GM21381 (cell line): ENCODE measurements at regions not wholly inside any gene's neighbourhood (a gene's known extent, or its start where the extent isn't known, plus 50 kb on each side); places are given as distances from the start of the nearest gene placed in this dataset.
"Not testable (repeated sequence)": the region's sequence is repeated elsewhere in the genome, so short reads cannot be mapped to it uniquely, and the experiment has no call there.

Source experiments
- ATAC-seq: cut with Tn5 transposase; IDR thresholded peaks from one replicate; pipeline ENCODE4 v1.9.1; 2021; ENCODE audit warnings: mild to moderate bottlenecking, moderate library complexity; ENCODE audit not compliant: unreplicated experiment

DNA sequence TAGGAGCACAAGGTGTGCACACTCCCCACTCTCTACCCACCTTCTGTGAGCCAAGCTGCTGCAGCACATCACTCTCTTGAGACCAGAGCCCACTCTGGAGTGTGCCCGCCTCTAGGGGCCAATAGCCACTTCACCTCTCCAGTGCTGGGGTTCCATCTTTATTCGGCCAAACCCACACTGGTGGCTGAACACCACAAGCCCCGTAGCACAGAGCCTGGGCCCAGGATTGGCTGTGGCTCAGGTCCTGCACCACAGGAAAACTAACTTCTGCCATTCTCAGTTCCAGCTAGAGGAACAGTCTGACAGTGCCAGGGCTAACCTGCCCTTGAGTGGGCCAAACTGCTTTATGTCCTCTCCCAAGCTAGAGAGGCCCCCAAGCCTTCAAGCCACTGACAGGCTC, 111.0 kb upstream of the TOX3 start:
- ATAC-seq, result no peak

DNA sequence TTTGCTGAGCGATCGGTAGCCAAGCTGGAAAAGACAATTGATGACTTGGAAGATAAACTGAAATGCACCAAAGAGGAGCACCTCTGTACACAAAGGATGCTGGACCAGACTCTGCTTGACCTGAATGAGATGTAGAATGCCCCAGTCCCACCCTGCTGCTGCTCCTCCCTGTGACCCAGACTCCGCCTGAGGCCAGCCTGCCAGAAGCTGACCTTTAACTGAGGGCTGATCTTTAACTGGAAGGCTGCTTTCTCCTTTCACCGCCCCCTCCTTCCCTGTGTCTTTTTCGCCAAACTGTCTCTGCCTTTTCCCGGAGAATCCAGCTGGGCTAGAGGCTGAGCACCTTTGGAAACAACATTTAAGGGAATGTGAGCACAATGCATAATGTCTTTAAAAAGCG, 109.0 kb upstream of the TOX3 start:
- ATAC-seq, result not testable (repeated sequence)

DNA sequence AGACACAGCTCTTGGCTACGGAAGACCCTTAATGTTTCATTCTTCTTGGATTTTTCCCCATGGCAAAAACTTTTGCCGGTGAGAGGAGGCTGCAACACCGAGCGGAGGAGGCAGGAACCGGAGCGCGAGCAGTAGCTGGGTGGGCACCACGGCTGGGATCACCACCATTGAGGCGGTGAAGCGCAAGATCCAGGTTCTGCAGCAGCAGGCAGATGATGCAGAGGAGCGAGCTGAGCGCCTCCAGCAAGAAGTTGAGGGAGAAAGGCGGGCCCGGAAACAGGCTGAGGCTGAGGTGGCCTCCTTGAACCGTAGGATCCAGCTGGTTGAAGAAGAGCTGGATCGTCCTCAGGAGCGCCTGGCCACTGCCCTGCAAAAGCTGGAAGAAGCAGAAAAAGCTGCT, 108.2 kb upstream of the TOX3 start:
- ATAC-seq, result not testable (repeated sequence)

DNA sequence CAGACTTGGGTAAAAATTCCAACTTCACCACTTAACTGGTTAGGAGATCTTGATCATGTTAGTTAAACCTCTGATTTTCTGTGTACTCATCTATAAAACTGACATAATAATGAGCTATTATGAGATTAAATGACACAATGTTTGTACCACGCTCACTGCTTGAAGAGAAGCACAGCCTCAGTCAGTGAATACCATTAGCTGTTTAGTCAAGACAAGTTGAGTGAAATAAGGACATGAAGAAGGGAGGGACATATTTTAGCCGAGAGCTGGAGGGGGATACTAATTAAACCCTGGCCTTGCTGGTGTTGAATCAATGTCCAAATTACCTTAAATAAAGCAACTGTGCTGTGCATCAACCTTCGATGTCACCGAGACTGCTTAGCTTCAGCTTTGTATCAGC, 105.1 kb upstream of the TOX3 start:
- ATAC-seq, result no peak

DNA sequence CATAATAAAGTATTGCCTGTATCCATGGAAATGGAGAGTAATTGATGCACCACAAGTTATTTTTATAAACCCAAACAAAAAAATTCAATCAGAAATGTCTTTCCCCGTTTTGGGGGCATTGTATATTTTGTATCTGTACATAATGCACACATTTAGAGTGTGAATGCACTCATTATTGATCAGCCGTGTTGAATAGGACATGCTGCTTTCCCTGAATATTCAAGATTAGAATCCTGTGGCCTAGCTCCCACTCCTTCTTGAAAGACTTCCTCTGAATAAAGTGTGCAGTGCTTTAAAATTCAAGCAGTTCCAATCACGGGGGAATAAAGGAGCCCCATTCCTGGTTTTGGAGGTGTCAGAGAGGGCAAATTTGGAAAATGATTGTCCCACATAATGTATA, 103.8 kb upstream of the TOX3 start:
- no peak for ATAC-seq

DNA sequence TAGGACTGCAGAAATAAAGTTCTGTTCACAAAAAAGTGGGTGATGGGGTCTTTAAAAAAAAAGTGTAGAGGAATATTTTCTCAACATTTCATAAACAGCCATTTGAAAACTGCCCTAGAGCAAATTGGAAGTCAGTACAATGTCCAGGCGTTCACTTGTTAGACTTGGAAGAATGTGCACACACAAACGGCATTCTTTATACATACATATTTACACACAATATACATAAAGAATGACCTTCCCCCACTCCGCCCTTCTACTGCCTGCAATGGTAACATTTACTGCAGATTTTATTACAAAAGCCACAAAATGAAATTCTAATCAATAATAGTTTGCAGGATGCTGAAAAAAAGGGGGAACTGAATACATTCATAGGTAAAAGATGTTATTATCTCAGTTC, 103.4 kb upstream of the TOX3 start:
- no peak for ATAC-seq

DNA sequence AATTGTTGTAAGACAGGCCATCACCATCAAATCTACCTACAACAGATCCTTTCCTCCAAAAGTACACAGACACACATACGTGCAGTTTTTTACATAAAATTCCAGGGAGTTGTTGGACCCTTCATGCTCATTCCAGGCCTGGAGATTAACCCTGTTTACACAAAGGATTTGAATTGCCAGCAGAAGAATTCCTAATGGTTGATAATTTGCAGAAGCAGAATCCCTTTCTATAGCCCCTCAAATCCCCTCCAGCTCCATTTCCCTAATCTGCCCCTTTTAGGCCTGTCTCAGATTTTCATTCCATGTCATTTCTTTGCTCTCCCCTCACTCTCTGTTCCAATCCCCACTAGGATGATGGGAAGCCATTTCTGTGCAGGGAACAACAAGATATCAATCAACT, 102.9 kb upstream of the TOX3 start:
- ATAC-seq, result no peak

DNA sequence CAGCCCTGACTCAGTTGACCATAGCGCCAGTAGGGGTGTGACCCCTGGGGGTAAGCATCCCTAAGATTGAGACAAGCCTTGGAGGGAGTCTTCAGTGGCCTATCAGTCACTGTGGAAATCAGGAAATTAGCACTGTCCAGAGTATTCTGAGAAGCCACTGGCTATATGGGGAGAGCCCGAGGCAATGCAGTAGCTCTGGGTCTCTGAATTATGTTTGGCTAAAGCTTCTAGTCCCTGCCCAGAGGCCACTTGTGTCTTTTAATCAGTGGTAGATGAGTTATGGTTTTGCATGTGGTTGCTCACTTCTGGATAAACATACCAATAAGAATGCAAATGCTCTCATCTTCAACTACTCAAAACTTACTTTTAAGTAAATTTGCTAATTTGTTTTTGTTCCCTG, 100.6 kb upstream of the TOX3 start:
- ATAC-seq, result no peak

DNA sequence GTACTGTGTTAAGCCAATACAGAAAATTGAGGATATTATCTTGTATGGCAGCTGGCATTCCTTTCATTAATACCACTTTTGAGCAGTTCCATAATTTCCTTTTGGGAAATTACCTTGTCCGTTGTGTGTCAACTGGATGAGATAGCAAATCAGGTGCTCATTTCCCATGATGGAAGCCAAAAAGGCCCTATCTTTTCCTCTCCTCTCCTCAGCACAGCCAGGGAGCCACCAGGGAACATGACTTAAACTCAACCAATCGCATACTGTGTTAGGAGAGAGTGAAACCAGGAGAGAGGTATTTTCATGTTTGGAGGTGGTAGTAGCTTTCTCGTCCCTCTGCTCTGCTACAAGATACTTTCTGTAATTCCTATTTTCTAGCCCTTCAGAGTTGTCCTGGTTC, 96.1 kb upstream of the TOX3 start:
- no peak for ATAC-seq

DNA sequence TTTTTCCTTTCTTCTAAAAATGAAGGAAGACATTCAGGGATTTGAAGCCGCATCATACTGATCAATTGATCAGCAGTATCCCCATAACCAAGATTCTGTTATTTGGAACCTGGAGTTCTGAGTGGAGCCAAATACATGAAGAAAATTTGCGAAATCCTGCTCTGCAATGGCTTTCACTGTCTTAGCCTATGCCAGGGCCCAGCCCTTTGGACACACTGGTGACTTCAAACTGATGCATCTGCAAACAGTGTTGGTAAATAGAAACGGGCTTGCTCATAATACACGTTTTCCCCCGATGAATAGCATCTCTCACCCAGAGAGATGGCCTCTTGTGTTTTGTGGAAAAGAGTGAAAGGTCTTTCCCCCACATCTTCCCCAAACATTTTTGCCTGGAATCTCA, 87.6 kb upstream of the TOX3 start:
- ATAC-seq, result no peak

DNA sequence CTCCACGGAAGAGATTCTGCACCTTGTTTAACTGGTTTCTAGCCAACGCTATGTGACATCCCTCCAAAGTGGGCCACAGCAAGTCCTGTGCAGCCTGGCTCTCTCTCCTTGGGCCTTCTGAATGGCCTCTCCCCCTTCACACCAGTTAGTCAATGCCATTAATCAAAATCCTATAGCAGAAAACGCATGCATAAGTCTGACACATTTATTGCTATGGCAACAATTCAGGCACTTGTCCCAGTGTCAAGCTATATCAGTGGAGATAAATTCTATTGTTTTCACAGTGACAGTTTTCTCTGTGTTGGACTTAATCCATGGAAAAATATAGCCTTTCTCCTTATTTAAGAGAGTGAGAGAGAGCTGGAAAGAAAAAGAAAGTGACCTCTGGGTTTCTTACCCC, 87.2 kb upstream of the TOX3 start:
- ATAC-seq, result no peak

DNA sequence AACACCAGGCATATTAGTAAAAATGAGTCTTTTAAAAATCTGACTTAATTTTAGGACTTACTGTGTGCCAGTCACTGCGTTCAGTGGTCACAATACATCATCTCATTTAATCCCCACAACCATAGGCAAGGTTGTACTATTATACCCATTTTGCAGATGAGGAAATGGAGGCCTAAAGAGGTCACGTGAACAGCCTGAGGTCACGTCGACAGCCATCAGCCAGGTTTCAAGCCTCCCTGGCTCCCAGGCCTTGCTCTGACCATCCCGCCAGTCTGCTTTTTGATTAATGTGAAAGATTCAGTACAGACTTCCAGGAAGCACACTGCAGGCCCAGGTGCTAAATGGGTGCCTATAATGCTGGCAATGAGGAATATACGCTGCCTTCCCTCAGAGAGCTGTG, 86.3 kb upstream of the TOX3 start:
- no peak for ATAC-seq

DNA sequence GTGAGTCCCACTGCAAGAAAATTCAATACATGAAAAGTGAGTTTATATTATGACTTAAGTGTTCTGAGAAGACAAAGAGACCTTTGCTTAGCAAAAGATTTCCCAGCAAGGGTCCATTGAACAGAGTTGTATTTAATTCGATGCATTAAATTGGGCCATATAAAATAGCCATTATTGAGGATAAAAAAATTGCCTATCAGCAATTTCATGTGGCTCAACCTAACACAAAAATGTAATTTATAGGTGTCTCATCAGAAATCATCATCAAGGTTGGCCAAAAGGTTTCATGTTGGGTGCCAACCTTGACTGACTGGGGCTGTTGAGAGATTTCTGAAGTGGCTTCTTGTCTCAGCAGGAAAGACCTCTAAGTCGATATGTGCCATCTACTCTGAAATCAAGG, 84.8 kb upstream of the TOX3 start:
- no peak for ATAC-seq

DNA sequence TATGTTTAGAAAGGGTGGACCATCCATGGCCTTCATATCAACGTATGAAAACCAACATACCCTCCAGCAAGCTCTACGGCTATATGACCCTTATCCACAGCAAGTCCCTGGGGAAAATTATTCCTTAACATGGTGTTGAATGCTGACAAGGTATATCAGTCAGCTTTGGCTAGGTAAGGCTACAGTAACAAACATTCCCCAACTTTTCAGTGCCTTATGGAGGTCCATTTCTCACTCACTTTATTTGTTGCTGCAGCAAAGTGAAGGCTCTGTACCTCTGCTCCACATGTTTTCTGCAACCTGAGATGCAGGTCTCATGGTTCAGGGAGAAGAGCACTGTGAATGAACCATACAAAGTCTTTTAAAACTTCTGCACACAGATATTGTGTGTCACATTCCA, 83.8 kb upstream of the TOX3 start:
- no peak for ATAC-seq

DNA sequence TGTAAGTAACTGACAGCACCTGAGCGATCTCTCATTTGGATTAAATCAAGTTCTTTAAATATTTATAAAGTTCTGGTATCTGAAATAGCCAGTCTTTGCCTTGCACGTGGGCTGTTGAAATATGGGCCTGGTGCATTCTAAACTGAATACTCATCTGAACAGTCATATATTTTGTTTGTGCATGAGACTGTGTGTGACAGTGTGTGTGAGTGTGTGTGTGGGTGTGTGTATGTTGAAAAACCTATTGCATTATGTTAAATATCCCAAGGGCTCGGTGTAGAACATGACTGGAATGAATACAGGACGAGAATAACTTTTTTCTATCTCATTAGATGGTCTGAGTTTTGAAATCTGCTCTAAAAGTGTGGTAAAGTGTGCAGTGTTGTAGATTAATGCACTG, 82.4 kb upstream of the TOX3 start:
- ATAC-seq, result no peak

DNA sequence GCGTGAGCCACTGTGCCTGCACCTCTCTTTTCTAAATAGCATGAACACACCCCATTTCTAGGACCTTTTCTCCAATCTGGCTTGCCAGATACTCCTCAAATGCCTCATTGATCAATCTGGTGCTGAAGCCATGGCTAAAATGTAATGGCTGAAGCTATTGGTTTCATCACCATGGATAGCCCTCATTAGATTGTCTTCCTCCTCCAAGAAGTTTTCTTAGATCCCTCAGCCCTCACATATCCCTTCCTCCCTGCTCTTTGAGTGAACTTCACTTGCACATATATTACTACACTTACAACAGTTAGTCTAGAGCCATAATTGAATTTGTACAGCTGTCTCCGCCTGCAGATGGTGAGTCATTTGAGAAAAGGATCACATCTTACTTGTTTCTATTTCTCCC, 77.9 kb upstream of the TOX3 start:
- ATAC-seq, result no peak

DNA sequence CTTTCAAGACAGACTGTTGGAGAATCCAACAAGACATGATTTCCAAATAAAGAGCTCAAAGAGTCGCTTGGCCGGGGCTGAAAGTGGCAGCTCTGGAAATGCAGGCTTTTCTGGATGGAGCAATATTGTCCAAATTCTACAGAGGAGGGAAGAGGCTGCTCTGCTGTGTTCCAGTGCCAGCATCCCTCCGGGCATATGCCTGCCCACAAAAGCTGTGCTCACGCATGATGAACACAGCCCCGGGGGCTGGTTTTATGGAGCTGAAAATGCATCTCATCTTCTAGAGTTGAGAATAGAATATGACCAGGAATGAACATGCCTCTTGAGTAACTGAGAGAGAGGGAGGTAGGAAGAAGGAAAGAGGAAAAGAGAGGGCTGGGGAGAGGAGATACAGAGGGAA, 74.7 kb upstream of the TOX3 start:
- ATAC-seq, result no peak

DNA sequence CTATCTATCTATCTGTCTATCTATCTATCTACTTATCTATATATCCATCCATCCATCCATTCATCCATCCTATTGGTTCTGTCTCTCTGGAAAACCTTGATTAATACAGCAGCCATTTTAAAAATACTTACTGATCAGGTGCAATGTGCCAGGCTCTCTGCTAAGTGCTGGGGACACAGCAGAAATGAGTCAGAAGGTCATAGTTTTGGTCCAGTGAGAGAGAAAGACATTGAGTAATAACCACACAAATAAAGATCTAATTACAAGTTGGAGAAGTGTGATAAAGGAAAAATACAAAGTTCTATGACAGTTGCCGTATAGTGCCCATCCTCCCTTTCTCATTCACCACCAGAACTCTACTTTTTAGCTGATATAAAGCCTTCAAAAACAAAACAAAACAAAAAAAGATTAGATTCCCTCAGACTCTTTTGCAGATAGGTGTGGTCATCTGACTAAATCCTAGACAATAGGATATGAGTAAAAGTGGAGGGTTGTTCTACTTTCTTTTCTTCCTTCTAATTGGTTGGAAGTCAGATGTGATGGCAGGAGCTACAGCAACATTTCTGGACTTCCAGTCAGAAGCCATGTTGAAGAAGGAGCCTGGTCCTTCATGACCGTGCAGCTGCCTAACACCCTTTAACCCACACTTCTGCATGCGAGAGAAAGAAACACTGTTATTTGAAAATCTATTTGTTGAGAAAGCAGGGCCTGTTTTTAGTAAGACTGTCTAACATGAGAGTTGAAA, 72.0 kb upstream of the TOX3 start:
- no peak for ATAC-seq

DNA sequence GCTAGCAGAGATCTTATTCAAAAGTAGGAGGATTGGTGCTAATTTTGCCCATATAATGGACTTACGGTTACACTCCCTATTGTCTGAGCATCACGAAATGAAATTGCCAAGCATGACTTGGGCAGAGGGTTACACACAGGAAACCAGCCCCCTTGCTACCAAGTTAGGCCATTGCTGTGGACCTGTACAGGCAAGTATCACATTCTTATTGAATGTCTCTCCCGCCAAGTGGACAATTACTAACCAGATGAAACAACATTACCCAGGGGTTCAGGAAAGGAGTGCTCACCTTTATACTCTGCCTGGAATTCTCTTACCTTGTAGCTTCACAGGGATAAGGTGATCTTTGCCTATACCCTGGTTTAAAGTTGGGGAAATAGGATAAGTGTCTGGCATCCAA, 70.6 kb upstream of the TOX3 start:
- no peak for ATAC-seq

DNA sequence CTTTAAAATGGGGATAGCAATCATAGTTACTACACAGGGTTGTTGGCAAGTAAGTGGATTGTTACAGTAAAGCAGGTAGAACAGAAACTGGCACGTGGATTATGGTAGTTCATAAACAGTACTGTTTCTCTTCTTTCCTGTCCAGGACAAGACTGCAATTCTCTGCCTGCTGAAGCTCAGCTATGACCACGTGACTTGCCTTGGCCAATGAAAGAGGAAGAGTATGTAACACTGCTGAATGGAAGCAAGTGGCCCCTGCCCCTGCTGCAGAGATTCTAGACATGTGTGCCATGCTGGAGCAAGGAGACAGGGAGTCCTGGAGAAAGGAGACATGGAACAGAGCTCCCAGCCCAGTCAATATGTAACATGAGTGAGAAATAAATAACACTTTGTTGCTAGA, 66.6 kb upstream of the TOX3 start:
- ATAC-seq, result no peak

DNA sequence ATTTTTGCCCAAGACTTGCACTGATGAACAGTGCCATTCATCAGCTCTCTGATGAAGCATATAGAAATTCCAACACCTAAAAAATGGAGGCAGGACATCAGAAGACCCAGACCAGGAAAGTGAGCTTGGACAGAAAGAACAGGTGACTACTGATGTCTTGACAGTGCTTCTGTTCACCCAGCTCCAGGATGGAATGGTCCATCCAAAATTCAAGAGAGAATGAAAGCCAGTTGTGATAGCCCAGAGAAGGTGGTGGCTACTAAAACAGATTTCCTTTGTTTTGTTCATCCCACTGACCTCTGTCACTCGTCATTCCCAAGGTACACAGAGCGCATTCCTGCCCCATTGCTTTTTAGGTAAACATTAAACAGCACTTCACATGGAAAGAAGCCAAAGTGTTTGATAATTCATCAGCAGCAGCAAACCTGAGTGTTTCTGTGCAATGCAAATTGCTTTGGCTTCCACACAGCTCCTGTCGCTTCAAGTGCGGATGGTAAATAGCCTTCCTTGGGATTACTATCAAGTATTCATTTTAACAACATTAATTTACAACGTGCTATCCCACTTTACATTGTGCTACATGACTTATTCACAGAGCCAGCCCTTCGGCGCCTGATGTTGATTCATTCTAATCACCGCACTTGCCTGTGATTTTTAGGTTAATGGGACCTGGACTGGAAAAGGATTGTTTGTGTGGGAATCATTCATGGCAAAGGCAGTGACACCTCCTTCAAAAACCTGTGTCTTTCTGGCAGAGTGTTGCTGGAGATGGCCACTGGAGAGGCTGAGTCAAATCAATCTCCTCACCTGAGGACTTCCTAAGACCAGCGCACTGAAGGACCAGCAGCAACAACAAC, 65.1 kb upstream of the TOX3 start:
- ATAC-seq, result no peak

DNA sequence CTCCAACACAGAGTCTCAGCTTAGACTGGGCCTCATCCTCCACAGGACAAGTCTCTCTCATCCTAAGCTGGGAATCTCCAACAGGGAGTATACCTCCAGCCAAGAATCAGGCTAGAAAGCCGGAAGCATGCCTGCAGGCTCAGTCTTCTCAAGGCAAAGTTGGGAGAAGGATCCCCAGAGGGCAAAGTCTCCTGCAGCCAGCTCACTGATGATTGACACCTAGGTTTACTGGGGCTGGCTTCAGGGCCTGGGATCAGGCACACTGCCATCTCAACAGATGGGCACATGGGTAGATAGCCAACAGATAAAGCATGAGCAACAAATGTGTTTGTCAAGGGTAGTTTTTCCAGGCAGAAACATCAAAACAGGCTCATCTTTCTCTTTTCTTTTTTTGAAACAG, 56.1 kb upstream of the TOX3 start:
- no peak for ATAC-seq
